ENCODE measurements at regions not wholly inside any gene's neighbourhood (a gene's known extent, or its start where the extent isn't known, plus 50 kb on each side); places are given as distances from the start of the nearest gene placed in this dataset.

GRCh38 chr13:73599232-73600128 is 534.7 kb downstream of the KLF12 start:
- peaks cover 14% of the 10 kb centered on the region for H3K9me3 Mint-ChIP-seq (ENCODE audit: unreplicated experiment)

DNA sequence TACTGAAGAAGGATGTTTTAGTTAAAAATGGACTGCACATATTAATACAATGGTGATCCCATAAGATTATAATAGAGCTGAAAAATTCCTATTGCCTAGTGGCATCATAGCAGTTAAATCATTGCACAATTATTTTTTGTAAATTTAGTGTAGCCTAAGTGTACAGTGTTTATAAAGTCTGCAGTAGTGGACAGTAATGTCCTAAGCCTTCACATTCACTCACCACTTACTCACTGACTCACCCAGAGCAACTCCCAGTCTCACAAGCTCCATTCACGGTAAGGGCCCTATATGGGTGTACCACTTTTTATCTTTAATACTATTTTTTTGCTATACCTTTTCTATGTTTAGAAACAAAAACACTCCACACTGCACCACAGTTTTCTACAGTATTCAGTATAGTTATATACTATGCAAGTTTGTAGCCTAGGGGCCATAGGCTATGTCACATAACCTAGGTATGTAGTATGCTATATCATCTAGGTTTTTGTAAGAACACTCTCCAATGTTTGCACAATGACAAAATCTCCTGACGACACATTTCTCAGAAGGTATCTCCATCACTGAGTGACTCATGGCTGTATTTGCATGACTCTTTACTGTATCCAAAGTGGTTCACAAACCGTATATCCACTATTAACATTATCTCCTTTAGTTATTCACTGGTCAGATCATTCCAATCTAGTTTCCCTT is 536.0 kb downstream of the KLF12 start:
- no peak overlapping the region for H3K27ac Mint-ChIP-seq (ENCODE audit: unreplicated experiment)
- intact Hi-C loops (cut with micrococcal nuclease; ENCODE audit: unreplicated experiment): no loop called here
- H3K4me1 Mint-ChIP-seq (ENCODE audit: low read depth, unreplicated experiment): peaks cover 17% of the 10 kb centered on the region
- TF ChIP-seq, protein P1, sequence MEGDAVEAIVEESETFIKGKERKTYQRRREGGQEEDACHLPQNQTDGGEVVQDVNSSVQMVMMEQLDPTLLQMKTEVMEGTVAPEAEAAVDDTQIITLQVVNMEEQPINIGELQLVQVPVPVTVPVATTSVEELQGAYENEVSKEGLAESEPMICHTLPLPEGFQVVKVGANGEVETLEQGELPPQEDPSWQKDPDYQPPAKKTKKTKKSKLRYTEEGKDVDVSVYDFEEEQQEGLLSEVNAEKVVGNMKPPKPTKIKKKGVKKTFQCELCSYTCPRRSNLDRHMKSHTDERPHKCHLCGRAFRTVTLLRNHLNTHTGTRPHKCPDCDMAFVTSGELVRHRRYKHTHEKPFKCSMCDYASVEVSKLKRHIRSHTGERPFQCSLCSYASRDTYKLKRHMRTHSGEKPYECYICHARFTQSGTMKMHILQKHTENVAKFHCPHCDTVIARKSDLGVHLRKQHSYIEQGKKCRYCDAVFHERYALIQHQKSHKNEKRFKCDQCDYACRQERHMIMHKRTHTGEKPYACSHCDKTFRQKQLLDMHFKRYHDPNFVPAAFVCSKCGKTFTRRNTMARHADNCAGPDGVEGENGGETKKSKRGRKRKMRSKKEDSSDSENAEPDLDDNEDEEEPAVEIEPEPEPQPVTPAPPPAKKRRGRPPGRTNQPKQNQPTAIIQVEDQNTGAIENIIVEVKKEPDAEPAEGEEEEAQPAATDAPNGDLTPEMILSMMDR (IDR thresholded peaks at IDR 0.05; ENCODE audit: insufficient read depth in 1 of 2, low read depth in 1 of 2, low read length in 1 of 2, severe bottlenecking in 1 of 2, unreplicated experiment in 1 of 2): no peak
- no peak for DNase-seq
- BruUV-seq (replicated peaks): no TSS peak
- H3K4me1 ChIP-seq: 0 out of 2 replicates have a peak, but pooled peaks cover 4% of the 10 kb centered on the region
- no peaks in the 10 kb centered on the region for H3K27me3 ChIP-seq (replicated peaks; ENCODE audit: control insufficient read depth, insufficient read depth, low read length)
- no peaks in the 10 kb centered on the region for H3K36me3 Mint-ChIP-seq (ENCODE audit: insufficient read depth, unreplicated experiment)
- H3K36me3 ChIP-seq (ENCODE audit: control insufficient read depth, insufficient read depth, low read length): no peaks in the 10 kb centered on the region
- no peak overlapping the region for H3K4me3 ChIP-seq (ENCODE audit: low read depth, low read length)
- POLR2A ChIA-PET: no interaction called here
- H3K9me3 ChIP-seq: no peaks in the 10 kb centered on the region
- H3K4me3 Mint-ChIP-seq (ENCODE audit: unreplicated experiment): no peak overlapping the region
- peaks cover 14% of the 10 kb centered on the region for H3K9me3 Mint-ChIP-seq (ENCODE audit: unreplicated experiment)
- no peaks in the 10 kb centered on the region for H3K27me3 Mint-ChIP-seq (ENCODE audit: insufficient read depth, unreplicated experiment)
- CTCF ChIA-PET: no interaction called here

More at GRCh38 chr13:73599232-73600128, 534.7 kb downstream of the KLF12 start:
- Mint-ChIP-seq H3K36me3 (ENCODE audit: insufficient read depth, unreplicated experiment) (no peaks in the 10 kb centered on the region), H3K27me3 (ENCODE audit: insufficient read depth, unreplicated experiment) (no peaks in the 10 kb centered on the region), H3K4me1 (ENCODE audit: low read depth, unreplicated experiment) (peaks cover 17% of the 10 kb centered on the region), H3K4me3 (ENCODE audit: unreplicated experiment) (no peak overlapping the region), H3K27ac (ENCODE audit: unreplicated experiment) (peak overlapping the region; percentile 43)
- Histone ChIP-seq H3K27me3 (replicated peaks; ENCODE audit: control insufficient read depth, insufficient read depth, low read length) (no peaks in the 10 kb centered on the region), H3K36me3 (ENCODE audit: control insufficient read depth, insufficient read depth, low read length) (no peaks in the 10 kb centered on the region), H3K9me3 (no peaks in the 10 kb centered on the region), H3K4me1 (0 out of 2 replicates have a peak, but pooled peaks cover 4% of the 10 kb centered on the region), H3K4me3 (ENCODE audit: low read depth, low read length) (no peak overlapping the region)
- DNase-seq: no peak
- no TSS peak for BruUV-seq (replicated peaks)
- TF ChIP-seq, protein P1 (IDR thresholded peaks at IDR 0.05; ENCODE audit: insufficient read depth in 1 of 2, low read depth in 1 of 2, low read length in 1 of 2, severe bottlenecking in 1 of 2, unreplicated experiment in 1 of 2): no peak
- ChIA-PET CTCF (no interaction called here), POLR2A (no interaction called here)
- intact Hi-C loops (cut with micrococcal nuclease; ENCODE audit: unreplicated experiment): no loop called here

GRCh38 chr13:73596382-73596781 is 537.6 kb downstream of the KLF5 start:
- H3K36me3 Mint-ChIP-seq (ENCODE audit: insufficient read depth, unreplicated experiment): no peaks in the 10 kb centered on the region
- Histone ChIP-seq H3K27me3 (replicated peaks; ENCODE audit: control insufficient read depth, insufficient read depth, low read length) (no peaks in the 10 kb centered on the region), H3K4me1 (0 out of 2 replicates have a peak, but pooled peaks cover 4% of the 10 kb centered on the region), H3K36me3 (ENCODE audit: control insufficient read depth, insufficient read depth, low read length) (no peaks in the 10 kb centered on the region), H3K9me3 (no peaks in the 10 kb centered on the region), H3K4me3 (ENCODE audit: low read depth, low read length) (no peak overlapping the region)
- CTCF ChIA-PET: no interaction called here
- POLR2A ChIA-PET: no interaction called here
- H3K27ac Mint-ChIP-seq (ENCODE audit: unreplicated experiment): no peak overlapping the region
- no peak for DNase-seq
- peaks cover 17% of the 10 kb centered on the region for H3K4me1 Mint-ChIP-seq (ENCODE audit: low read depth, unreplicated experiment)
- BruUV-seq (replicated peaks): no TSS peak
- intact Hi-C loops (cut with micrococcal nuclease; ENCODE audit: unreplicated experiment): no loop called here
- H3K4me3 Mint-ChIP-seq (ENCODE audit: unreplicated experiment): no peak overlapping the region
- TF ChIP-seq, protein P1 (IDR thresholded peaks at IDR 0.05; ENCODE audit: insufficient read depth in 1 of 2, low read depth in 1 of 2, low read length in 1 of 2, severe bottlenecking in 1 of 2, unreplicated experiment in 1 of 2): no peak
- H3K9me3 Mint-ChIP-seq (ENCODE audit: unreplicated experiment): peaks cover 14% of the 10 kb centered on the region
- no peaks in the 10 kb centered on the region for H3K27me3 Mint-ChIP-seq (ENCODE audit: insufficient read depth, unreplicated experiment)

All from Caco-2 (cell line).